ENCODE measurements at regions not wholly inside any gene's neighbourhood (a gene's known extent, or its start where the extent isn't known, plus 50 kb on each side); places are given as distances from the start of the nearest gene placed in this dataset.

DNA sequence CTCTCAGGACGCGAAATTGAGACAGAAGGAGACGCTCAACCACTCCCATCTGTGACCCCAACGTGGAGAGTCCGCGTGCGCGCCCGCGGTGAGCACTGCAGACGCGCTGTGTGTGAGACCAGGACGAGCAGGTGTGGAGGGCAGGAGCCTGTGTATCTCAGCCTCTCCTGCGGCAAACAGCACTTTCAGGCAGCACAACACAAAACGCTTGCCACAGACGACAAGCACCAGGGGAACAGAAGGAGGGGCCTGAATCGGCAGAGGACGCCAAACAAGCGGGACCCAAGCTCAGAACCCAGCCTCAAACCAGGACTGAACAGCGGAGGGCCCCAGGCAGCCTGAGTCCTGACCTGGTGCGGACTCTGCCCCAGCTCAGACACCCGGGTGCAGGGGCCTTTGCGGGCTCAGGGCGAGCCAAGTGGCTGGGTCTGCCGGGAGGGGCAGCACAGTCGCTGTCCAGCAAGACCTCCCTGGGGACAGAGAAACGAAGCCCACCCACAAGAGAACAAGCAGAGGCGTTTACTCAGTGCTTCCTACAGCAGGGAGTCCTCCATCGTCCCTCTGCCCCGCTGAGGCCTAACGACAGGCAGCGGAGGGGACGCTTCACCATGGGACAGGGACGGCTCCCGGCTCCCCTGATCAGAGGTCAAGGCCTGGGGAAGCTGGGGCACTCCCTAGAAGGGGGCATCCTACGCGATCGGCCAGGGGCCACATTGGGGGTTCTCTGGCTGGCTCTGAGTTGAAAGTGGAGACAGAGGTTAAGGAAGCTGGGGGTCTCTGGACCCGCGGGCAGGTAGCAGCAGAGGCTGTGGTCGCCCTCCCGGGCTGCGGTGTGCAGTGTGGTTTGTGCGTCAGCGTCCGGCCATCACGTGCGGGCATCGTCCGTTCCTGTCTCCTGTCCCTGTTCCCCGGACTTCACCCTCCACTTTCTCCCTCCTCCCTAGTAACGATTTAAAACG, 560.8 kb downstream of the BRD1 start:
- DNase-seq = no peak

DNA sequence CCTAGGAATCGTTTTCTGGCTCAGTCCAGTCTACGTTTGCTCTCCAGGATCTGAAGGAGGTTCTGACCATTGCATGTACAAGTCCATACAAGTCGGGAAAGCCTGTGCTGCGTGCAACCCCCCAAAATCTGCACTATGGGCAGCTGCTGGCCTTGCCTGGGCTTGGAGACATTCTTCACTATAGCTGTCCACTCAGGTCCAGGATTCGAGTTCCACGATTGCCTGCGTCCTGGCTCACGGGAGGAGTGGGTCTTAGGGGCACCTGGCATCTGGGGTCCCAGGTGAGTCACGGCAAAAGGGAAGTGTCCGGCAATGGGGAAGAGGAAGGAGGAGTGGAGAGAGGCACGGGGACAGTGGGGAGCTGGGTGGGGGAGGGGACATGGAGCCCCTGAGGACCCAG, 563.0 kb downstream of the BRD1 start:
- DNase-seq = no peak

- DNase-seq = no peak
These were observed 564.6 kb downstream of the BRD1 start for GRCh38 chr22:49263101-49263500.

DNA sequence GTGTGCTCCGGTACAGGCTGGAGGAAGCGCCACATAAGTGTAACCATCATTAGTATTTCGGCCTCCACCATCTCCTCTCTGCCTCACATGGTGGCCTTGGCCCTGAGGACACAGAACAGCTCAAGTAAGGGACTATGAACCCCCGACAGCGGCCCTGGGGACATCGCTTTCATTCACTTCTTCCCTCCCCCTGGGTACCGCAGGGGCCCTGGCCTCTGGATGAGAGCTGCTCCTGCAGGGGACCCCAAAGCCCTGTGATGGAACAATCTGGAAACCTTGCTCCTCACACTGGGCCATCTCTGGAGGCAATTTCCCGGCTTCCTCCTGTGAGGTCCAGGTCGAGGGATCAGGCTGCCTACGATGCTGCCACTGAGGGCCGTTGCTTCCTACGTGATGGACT, 565.5 kb downstream of the BRD1 start:
- no peak for DNase-seq

DNA sequence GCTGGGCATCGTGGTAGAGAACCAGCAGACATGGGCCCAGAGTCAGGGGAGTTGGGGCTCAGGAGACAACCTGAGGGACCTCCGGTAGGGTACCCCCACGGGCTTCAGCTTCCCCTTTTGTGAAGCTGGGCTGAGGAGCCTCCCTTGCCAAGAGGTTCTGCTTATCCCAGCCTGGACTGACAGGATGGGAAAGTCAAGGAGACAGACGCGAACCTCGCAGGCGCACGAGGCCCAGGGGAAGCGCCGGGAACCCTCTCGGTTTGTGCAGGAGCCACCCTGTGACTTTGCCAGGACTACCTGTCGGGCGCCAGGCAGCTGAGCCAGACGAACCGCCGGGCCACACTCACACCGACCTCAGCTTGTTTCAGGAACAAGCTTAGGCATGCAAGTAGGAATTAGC, 566.1 kb downstream of the BRD1 start:
- no peak for DNase-seq

DNA sequence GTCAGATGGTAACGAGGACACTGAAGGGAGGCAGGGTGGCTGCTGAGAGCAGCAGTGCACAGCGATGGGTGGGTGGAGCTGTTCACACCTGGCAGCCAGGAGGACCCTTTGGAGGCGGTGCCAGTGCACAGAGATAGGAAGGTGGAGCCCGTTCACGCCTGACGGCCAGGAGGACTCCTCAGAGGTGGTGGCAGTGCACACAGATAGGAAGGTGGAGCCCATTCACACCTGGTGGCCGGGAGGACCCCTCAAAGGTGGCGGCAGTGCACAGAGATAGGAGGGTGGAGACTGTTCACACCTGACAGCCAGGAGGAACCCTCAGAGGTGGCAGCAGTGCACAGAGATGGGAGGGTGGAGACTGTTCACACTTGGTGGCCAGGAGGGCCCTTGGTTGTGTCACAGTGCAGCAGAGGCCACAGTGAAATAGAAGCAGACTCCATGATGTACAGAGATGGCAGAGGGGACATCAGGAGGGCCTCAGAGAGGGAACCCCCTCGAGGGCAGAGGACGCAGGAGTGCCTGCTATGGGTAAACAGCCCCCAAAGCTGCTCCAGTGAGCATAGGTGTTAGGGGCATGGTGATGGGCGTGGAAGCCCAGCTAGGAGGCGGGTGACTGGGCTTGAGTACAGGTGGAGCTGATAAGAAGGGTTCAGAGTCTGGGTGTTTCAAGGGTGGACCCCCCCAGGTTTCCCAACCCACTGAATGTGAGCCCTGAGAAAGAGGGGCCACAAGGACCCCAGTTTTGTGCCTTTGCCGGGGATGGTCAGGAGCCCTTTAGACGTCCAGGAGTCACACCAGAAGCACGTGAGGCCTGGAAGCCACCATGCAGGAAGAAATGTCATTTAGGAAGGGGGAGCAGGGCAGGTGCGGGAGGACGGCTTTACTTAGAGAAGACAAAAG, 566.7 kb downstream of the BRD1 start:
- no peak for DNase-seq

DNA sequence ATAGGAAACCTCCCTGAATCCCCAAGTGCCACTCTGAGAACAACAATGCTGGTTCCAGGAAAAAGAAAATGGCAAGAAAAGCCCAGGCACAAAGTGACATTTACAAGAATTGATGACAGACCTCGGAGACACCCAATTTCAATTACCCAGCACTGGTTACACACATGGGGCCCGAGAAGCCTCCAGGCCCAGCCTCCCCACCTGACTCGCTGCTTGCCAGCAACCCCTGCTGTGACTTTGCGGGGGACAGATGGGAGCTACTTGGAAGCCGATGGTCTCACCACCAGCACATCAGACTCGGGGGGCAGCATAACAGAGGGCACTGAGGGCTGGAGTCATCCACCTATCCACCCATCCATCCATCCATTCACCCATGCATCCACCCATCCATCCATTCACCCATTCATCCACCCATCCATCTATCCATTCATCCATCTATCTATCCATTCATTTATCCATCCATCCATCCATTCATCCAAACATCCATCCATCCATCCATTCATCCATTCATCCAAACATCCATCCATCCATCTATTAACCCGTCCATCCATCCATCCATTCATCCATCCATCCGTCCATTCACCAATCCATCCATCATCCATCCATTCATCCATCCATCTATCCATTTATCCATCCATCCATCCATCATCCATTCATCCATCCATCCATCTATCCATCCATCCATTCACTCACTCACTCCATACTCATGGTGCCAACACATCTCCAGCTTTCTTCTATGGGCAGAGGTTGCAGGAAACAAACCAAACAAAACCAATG, 567.6 kb downstream of the BRD1 start:
- DNase-seq = no peak

- no peak for DNase-seq
These were observed 569.3 kb downstream of the BRD1 start for GRCh38 chr22:49258107-49259010.

DNA sequence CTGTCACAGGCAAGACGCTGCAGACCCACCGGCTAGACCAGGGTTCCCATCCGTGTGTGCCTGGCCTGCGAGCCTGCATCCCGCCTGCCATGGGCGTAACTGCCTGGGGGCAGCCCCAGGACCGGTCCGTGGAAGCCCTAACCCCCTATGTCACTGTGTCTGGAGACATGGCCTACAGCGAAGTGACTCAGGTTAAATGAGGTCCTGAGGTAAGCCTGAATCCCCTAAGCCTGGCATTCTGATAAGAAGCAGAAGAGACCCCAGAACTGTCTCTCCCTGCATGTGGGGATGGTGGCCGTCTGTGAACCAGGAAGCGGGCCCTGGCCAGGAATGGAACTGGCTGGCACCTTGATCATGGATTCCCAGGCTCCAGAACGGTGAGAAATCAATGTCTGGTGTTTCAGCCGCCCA, 570.1 kb downstream of the BRD1 start:
- DNase-seq = no peak

DNA sequence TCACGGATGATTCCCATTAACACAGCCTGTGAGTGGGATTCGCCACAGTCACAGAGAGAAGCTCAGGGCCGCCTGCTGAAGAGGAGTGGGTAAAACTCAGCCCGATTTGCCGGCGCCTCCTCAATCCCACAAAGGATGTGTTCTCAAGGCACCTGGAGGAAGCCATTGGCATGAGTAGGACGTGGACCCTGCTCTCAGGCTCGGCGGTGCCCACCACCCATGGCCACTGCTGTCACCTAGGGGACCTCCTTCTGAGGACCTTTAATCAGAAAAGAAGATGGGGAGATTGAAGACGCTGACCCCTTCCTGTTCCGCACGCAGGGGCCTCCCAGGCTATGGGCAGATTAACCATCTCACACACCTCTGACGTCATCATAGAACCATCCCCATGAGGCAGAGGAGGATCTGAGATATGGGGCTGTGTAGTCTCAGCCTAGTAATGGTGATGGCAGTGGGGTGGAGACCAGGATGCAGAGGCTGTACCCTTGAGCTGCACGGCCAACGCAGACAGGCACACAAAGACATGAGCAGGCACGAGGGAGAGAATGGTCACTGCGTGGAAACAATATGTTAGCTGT, 571.8 kb downstream of the BRD1 start:
- no peak for DNase-seq

DNA sequence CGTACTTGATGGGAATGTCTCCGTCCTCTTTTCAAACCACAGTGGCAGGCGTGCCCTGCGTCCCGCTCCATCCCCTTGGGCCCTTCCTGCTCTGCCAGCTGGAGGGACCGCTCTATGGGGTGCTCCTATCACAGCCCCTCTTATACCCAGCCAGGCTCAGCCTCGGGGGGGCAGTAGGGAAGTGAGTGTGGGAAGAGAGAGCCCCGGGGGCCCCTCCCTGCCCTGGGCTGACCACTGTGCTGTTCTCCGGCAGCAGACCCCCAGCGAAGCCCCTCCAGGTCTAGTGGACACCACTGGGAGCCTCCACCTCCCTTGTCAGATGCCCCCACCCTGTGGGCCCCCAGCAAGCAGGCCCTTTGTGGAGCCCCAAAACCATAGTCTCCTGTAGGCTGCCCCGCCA, 572.5 kb downstream of the BRD1 start:
- no peak for DNase-seq

DNA sequence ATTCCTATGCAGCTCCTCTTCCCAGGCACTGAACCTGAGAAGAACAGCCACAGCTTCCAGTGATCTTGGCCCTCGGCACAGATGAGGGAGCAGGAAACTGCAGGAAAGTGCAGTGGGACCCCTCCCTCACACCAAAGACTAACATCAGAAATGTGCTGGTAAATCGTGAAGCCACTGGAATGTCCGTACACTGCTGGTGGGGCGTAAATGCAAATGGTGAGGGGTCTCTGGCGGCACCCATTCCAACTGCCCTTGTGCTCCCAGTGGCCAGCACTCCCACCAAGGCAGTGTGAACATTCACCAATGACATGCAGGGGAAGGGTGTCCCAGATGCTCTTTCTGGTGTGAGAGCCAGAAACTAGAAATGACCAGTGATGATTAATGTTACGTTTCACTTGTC, 574.0 kb downstream of the BRD1 start:
- no peak for DNase-seq

- no peak for DNase-seq
These were observed 576.3 kb downstream of the BRD1 start for GRCh38 chr22:49251371-49251770.

DNA sequence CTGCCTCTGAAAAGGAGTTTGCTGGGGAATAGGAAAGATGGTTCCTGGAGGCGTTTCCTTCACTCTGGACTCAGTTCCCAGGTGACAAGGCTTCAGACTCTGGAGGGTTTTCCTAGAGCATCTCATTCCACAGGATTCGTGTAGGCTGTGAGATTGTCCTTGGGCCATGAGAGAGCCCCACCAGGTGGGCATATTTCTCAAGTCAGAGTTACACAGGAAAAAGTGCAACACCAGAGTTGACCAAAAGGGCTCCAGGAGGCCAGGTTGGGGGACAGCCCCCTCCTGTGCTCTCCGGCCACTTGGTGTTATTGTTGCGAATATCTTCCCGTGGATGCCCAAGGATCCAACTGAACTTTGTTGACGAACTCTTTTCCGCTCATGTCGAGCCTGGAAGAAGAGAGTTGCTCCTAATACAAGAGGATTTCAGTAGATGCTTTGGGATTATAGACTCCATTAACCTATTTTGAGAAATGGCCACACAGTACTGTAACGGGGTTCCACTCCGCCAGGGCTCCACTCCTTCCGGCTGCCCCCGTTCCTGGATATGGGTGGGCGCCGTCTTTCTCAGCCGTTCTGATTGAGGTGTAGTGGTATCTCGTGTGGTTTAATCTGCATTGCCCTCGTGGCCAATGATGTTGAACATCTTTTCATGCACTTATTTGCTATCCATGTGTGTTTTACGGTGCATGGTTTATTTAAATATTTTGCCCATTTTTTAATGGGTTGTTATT, 580.3 kb downstream of the BRD1 start:
- no peak for DNase-seq

DNA sequence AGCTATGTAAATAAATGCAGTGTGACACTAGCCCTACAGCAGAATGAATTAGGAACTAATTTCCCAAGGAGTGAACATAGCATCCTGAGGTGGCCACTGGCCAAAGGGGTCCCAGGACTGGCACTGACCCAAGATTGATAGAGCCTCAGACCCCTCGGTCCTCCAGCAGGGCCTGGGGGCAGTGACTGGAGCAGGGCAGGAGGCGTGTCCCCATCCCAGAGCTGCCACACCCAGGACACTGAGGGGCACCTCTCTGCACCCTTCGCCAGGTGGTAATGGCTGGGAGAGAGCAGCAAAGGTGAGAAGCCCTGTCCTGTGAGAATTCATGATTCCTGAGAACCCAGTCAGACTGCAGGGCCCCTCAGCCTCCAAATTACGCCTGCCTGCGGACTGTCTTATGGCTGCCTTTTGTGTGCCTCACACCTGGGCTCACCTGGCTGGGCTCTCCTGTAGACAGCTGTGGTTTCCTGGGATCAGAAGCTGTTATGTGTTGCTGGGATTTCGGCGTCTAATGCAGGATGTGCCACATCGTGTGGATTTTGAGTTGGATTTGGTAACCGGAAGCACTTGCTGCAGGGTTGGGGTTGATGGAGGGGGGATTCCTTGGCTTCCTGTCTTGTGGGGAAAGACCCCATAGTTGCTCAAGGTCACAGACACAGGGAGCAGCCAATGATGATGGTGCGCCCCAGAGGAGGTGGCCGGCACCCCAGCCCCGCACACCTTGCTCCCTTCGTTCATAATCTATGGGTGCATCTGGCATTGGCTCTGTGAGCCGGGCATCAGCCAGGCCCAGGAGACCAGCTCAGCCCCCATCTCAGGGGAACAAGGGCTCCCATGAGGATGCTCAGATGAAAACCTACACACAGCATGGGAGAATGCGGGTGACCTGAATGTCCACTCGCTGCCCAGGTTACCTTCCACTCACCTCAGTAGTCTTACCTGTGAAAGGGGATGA, 582.9 kb downstream of the BRD1 start:
- DNase-seq = no peak

DNA sequence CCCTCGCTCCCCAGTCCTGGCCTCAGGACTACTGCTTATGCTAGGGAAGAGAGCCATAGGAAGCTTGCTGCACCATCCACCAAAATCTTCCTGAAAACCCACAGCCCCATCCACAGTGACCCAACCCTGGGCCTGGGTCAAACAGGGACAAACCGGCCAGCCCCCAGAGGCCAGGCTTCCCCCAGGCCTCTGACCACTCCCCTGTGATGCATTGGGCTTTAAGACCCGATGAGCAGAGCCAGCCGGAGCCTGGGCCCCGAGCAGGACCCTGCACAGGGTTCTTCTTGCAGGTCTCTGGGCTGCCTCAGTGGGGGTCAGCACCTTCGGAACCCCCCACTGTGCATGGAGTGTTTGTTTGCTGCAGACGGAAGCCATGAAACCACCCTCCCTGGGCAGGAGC, 583.7 kb downstream of the BRD1 start:
- no peak for DNase-seq

DNA sequence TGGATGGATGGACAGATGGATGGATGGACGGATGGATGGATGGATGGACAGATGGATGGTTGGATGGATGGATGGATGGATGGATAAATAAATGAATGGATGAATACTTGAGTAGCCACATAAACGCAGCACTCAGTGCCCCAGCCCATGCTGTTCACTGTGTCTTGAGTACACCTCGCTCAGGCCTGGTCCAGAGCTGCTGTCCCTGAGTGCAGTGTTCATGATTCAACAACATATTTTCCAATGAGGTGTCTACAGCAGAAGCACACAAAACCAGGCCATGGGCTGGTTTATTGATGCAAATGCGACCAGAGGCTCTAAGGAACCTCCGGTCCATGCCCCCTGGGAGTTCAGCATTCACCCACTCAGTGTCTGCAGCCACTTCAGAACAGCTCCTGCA, 584.3 kb downstream of the BRD1 start:
- DNase-seq = no peak

- no peak for DNase-seq
These were observed 585.2 kb downstream of the BRD1 start for GRCh38 chr22:49242480-49242879.

GRCh38 chr22:49241174-49241851, 586.4 kb downstream of the BRD1 start:
- no peak for DNase-seq
